Islet precursor cell (in vitro differentiated cells): ENCODE measurements at regions not wholly inside any gene's neighbourhood (a gene's known extent, or its start where the extent isn't known, plus 50 kb on each side); places are given as distances from the start of the nearest gene placed in this dataset.
"Not testable (repeated sequence)": the region's sequence is repeated elsewhere in the genome, so short reads cannot be mapped to it uniquely, and the experiment has no call there.

Experiments
- DNase-seq: peaks from one replicate; pipeline ENCODE4 v3.0.0-alpha.2; 2018

GRCh38 chr9:64370344-64370743, 914.7 kb downstream of the FOXD4L5 start:
- not testable (repeated sequence) for DNase-seq

GRCh38 chr9:64369644-64370043, 915.4 kb downstream of the FOXD4L5 start:
- DNase-seq = not testable (repeated sequence)

GRCh38 chr9:64369114-64369513, 915.9 kb downstream of the FOXD4L5 start:
- DNase-seq = not testable (repeated sequence)

GRCh38 chr9:64368644-64368942, 916.4 kb downstream of the FOXD4L5 start:
- not testable (repeated sequence) for DNase-seq

- DNase-seq = peak; percentile 21
These were observed 917.0 kb downstream of the FOXD4L5 start for GRCh38 chr9:64367826-64368643.
